ENCODE measurements at regions not wholly inside any gene's neighbourhood (a gene's known extent, or its start where the extent isn't known, plus 50 kb on each side); places are given as distances from the start of the nearest gene placed in this dataset.

GRCh38 chr1:98068016-98068415, 147.2 kb upstream of the DPYD start:
- DNase-seq (ENCODE audit: insufficient read length, low spot score): no peak
- TF ChIP-seq TAF1 (IDR thresholded peaks at IDR 0.05; ENCODE audit: low read depth, low read length): no peak
- TF ChIP-seq POLR2A (IDR thresholded peaks at IDR 0.05; ENCODE audit: low read depth, low read length): no peak
- no peak for TF ChIP-seq POLR2AphosphoS5 (IDR thresholded peaks at IDR 0.05; ENCODE audit: low read depth, low read length)
- TF ChIP-seq PAX5 (IDR thresholded peaks at IDR 0.05; ENCODE audit: insufficient read depth, low read length, severe bottlenecking): no peak
- no peak for TF ChIP-seq SPI1 (IDR thresholded peaks at IDR 0.05; ENCODE audit: low read depth, low read length)
- TF ChIP-seq POU2F2 (IDR thresholded peaks at IDR 0.05; ENCODE audit: low read depth, low read length): no peak
- no peak for FAIRE-seq

GRCh38 chr1:98066911-98067310, 146.1 kb upstream of the DPYD start:
- DNase-seq (ENCODE audit: insufficient read length, low spot score): no peak
- FAIRE-seq: no peak

GRCh38 chr1:98059620-98060019, 138.8 kb upstream of the DPYD start:
- FAIRE-seq (no peak), DNase-seq (ENCODE audit: insufficient read length, low spot score) (no peak)
- TF ChIP-seq POLR2AphosphoS5 (IDR thresholded peaks at IDR 0.05; ENCODE audit: low read depth, low read length): no peak
- TF ChIP-seq POLR2A (IDR thresholded peaks at IDR 0.05; ENCODE audit: low read depth, low read length): no peak
- TF ChIP-seq SPI1 (IDR thresholded peaks at IDR 0.05; ENCODE audit: low read depth, low read length): no peak
- no peak for TF ChIP-seq POU2F2 (IDR thresholded peaks at IDR 0.05; ENCODE audit: low read depth, low read length)
- no peak for TF ChIP-seq PAX5 (IDR thresholded peaks at IDR 0.05; ENCODE audit: insufficient read depth, low read length, severe bottlenecking)
- TF ChIP-seq TAF1 (IDR thresholded peaks at IDR 0.05; ENCODE audit: low read depth, low read length): no peak

More at GRCh38 chr1:98066911-98067310, 146.1 kb upstream of the DPYD start:
- TF ChIP-seq POLR2A (IDR thresholded peaks at IDR 0.05; ENCODE audit: low read depth, low read length) (no peak), POLR2AphosphoS5 (IDR thresholded peaks at IDR 0.05; ENCODE audit: low read depth, low read length) (no peak), SPI1 (IDR thresholded peaks at IDR 0.05; ENCODE audit: low read depth, low read length) (no peak), TAF1 (IDR thresholded peaks at IDR 0.05; ENCODE audit: low read depth, low read length) (no peak), PAX5 (IDR thresholded peaks at IDR 0.05; ENCODE audit: insufficient read depth, low read length, severe bottlenecking) (no peak), POU2F2 (IDR thresholded peaks at IDR 0.05; ENCODE audit: low read depth, low read length) (no peak)

GRCh38 chr1:98058676-98059075, 137.8 kb upstream of the DPYD start:
- DNase-seq (ENCODE audit: insufficient read length, low spot score): no peak
- no peak for TF ChIP-seq POLR2A (IDR thresholded peaks at IDR 0.05; ENCODE audit: low read depth, low read length)
- TF ChIP-seq PAX5 (IDR thresholded peaks at IDR 0.05; ENCODE audit: insufficient read depth, low read length, severe bottlenecking): no peak
- TF ChIP-seq POU2F2 (IDR thresholded peaks at IDR 0.05; ENCODE audit: low read depth, low read length): no peak
- TF ChIP-seq TAF1 (IDR thresholded peaks at IDR 0.05; ENCODE audit: low read depth, low read length): no peak
- TF ChIP-seq POLR2AphosphoS5 (IDR thresholded peaks at IDR 0.05; ENCODE audit: low read depth, low read length): no peak
- TF ChIP-seq SPI1 (IDR thresholded peaks at IDR 0.05; ENCODE audit: low read depth, low read length): no peak
- FAIRE-seq: no peak

GRCh38 chr1:98057236-98057910, 136.5 kb upstream of the DPYD start:
- TF ChIP-seq POLR2A (IDR thresholded peaks at IDR 0.05; ENCODE audit: low read depth, low read length) (no peak), SPI1 (IDR thresholded peaks at IDR 0.05; ENCODE audit: low read depth, low read length) (no peak), PAX5 (IDR thresholded peaks at IDR 0.05; ENCODE audit: insufficient read depth, low read length, severe bottlenecking) (no peak), POU2F2 (IDR thresholded peaks at IDR 0.05; ENCODE audit: low read depth, low read length) (no peak), TAF1 (IDR thresholded peaks at IDR 0.05; ENCODE audit: low read depth, low read length) (no peak), POLR2AphosphoS5 (IDR thresholded peaks at IDR 0.05; ENCODE audit: low read depth, low read length) (no peak)
- DNase-seq (ENCODE audit: insufficient read length, low spot score) (no peak), FAIRE-seq (no peak)

- FAIRE-seq (no peak), DNase-seq (ENCODE audit: insufficient read length, low spot score) (no peak)
- no peak for TF ChIP-seq POU2F2 (IDR thresholded peaks at IDR 0.05; ENCODE audit: low read depth, low read length)
- TF ChIP-seq PAX5 (IDR thresholded peaks at IDR 0.05; ENCODE audit: insufficient read depth, low read length, severe bottlenecking): no peak
- TF ChIP-seq TAF1 (IDR thresholded peaks at IDR 0.05; ENCODE audit: low read depth, low read length): no peak
- TF ChIP-seq POLR2AphosphoS5 (IDR thresholded peaks at IDR 0.05; ENCODE audit: low read depth, low read length): no peak
- TF ChIP-seq SPI1 (IDR thresholded peaks at IDR 0.05; ENCODE audit: low read depth, low read length): no peak
- TF ChIP-seq POLR2A (IDR thresholded peaks at IDR 0.05; ENCODE audit: low read depth, low read length): no peak
Observed at GRCh38 chr1:98056781-98057180, 135.9 kb upstream of the DPYD start.

GRCh38 chr1:98055457-98055856, 134.6 kb upstream of the DPYD start:
- FAIRE-seq (no peak), DNase-seq (ENCODE audit: insufficient read length, low spot score) (no peak)
- no peak for TF ChIP-seq POLR2AphosphoS5 (IDR thresholded peaks at IDR 0.05; ENCODE audit: low read depth, low read length)
- TF ChIP-seq TAF1 (IDR thresholded peaks at IDR 0.05; ENCODE audit: low read depth, low read length): no peak
- no peak for TF ChIP-seq PAX5 (IDR thresholded peaks at IDR 0.05; ENCODE audit: insufficient read depth, low read length, severe bottlenecking)
- TF ChIP-seq POLR2A (IDR thresholded peaks at IDR 0.05; ENCODE audit: low read depth, low read length): no peak
- TF ChIP-seq SPI1 (IDR thresholded peaks at IDR 0.05; ENCODE audit: low read depth, low read length): no peak
- TF ChIP-seq POU2F2 (IDR thresholded peaks at IDR 0.05; ENCODE audit: low read depth, low read length): no peak

GRCh38 chr1:98054786-98055185, 134.0 kb upstream of the DPYD start:
- no peak for DNase-seq (ENCODE audit: insufficient read length, low spot score)
- TF ChIP-seq TAF1 (IDR thresholded peaks at IDR 0.05; ENCODE audit: low read depth, low read length): no peak
- TF ChIP-seq SPI1 (IDR thresholded peaks at IDR 0.05; ENCODE audit: low read depth, low read length): no peak
- FAIRE-seq: no peak

- DNase-seq (ENCODE audit: insufficient read length, low spot score): no peak
Observed at GRCh38 chr1:98054367-98054701, 133.5 kb upstream of the DPYD start.

More at GRCh38 chr1:98054367-98054701, 133.5 kb upstream of the DPYD start:
- TF ChIP-seq POLR2A (IDR thresholded peaks at IDR 0.05; ENCODE audit: low read depth, low read length) (no peak), POU2F2 (IDR thresholded peaks at IDR 0.05; ENCODE audit: low read depth, low read length) (no peak), PAX5 (IDR thresholded peaks at IDR 0.05; ENCODE audit: insufficient read depth, low read length, severe bottlenecking) (no peak), SPI1 (IDR thresholded peaks at IDR 0.05; ENCODE audit: low read depth, low read length) (no peak), POLR2AphosphoS5 (IDR thresholded peaks at IDR 0.05; ENCODE audit: low read depth, low read length) (no peak), TAF1 (IDR thresholded peaks at IDR 0.05; ENCODE audit: low read depth, low read length) (no peak)
- FAIRE-seq: no peak

Measured in GM12891 (cell line).